Vagina (tissue), 2 donors: ENCODE measurements at regions not wholly inside any gene's neighbourhood (a gene's known extent, or its start where the extent isn't known, plus 50 kb on each side); places are given as distances from the start of the nearest gene placed in this dataset.

Experiments used
- DNase-seq, 2 donors: peaks; one replicate each; pipeline ENCODE4 v3.0.0-alpha.2; 2017; ENCODE audit errors: extremely low spot score in 2 of 2
- H3K27ac ChIP-seq: fragments of 200-600 bp; sonication (generic); one replicate; pipeline ENCODE4 v1.5.1; 2019
- H3K27me3 ChIP-seq: fragments of 200-600 bp; sonication (generic); one replicate; pipeline ENCODE4 v1.5.1; 2019
- H3K36me3 ChIP-seq, 2 donors: fragments of 200-600 bp; sonication (generic); one replicate each; pipeline ENCODE4 v1.5.1; 2017 to 2019
- H3K4me1 ChIP-seq: fragments of 200-600 bp; sonication (generic); one replicate; pipeline ENCODE4 v1.5.1; 2019
- H3K4me3 ChIP-seq, 2 donors: fragments of 200-600 bp; sonication (generic); 1 replicate in 1 of 2; 2 replicates in 1 of 2; pipeline ENCODE4 v1.5.1; 2016 to 2019
- H3K9me3 ChIP-seq: fragments of 200-600 bp; sonication (generic); one replicate; pipeline ENCODE4 v1.5.1; 2019
- POLR2A ChIP-seq, 2 donors: fragments of 450-650 bp; IDR thresholded peaks; one replicate each; pipeline ENCODE4 v1.6.1; 2017; ENCODE audit warnings: antibody characterized with exemption in 2 of 2, mild to moderate bottlenecking in 2 of 2, moderate library complexity in 2 of 2
- POLR2AphosphoS5 ChIP-seq, 2 donors: sonication (generic); formaldehyde crosslinking; IDR thresholded peaks; one replicate each; pipeline ENCODE4 v1.9.0; 2017; ENCODE audit warnings: antibody characterized with exemption in 2 of 2, mild to moderate bottlenecking in 2 of 2, low read depth in 1 of 2; ENCODE audit not compliant: insufficient read depth in 1 of 2
- intact Hi-C: fragments of 100-400 bp; cut with DNase I; formaldehyde crosslinking; loops from one replicate; pipeline ENCODE4 v1.15.1; 2023
- TF ChIP-seq, protein P1 (sequence below), 3 experiments: fragments of 450-650 bp in 2 of 3; fragments of 200-600 bp in 1 of 3; sonication (generic) in 1 of 3; IDR thresholded peaks; one replicate each; pipeline ENCODE4 v1.5.1; 2017 to 2019; ENCODE audit warnings: antibody characterized with exemption in 3 of 3, mild to moderate bottlenecking in 2 of 3, moderate library complexity in 2 of 3

- H3K36me3 ChIP-seq = no peaks in the 10 kb centered on the region
These were observed 369.5 kb downstream of the TMEM167A start for GRCh38 chr5:82707741-82708140.

DNA sequence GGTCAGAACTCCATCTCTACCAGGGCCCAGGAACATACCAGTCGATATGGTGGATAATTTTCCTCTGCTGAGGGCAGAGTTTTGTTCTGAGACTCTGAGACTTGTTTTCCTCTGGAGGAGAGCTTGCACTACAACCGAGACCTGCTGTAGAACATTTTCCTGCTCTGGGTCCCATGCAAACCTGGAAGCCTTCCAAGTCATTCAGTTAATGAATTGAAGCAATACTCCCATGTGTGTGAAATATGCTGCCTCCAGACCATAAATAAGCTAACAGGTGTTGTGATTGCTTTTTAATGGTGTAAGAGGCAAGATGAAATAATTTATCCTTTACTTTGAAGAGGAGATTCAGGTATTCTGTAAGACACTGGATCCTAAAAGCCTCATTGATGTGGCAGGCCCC, 372.8 kb downstream of the TMEM167A start:
- H3K36me3 ChIP-seq = no peaks in the 10 kb centered on the region
- no peak overlapping the region for H3K4me3 ChIP-seq
- intact Hi-C loops = no loop called here
- H3K27ac ChIP-seq = no peak overlapping the region
- H3K9me3 ChIP-seq = no peaks in the 10 kb centered on the region
- H3K27me3 ChIP-seq = no peaks in the 10 kb centered on the region
- no peaks in the 10 kb centered on the region for H3K4me1 ChIP-seq
- no peak for DNase-seq
- TF ChIP-seq POLR2A (IDR thresholded peaks at IDR 0.05) = no peak
- no peak for TF ChIP-seq POLR2AphosphoS5 (IDR thresholded peaks at IDR 0.05; ENCODE audit: insufficient read depth in 1 of 2, low read depth in 1 of 2)
- TF ChIP-seq, protein P1, sequence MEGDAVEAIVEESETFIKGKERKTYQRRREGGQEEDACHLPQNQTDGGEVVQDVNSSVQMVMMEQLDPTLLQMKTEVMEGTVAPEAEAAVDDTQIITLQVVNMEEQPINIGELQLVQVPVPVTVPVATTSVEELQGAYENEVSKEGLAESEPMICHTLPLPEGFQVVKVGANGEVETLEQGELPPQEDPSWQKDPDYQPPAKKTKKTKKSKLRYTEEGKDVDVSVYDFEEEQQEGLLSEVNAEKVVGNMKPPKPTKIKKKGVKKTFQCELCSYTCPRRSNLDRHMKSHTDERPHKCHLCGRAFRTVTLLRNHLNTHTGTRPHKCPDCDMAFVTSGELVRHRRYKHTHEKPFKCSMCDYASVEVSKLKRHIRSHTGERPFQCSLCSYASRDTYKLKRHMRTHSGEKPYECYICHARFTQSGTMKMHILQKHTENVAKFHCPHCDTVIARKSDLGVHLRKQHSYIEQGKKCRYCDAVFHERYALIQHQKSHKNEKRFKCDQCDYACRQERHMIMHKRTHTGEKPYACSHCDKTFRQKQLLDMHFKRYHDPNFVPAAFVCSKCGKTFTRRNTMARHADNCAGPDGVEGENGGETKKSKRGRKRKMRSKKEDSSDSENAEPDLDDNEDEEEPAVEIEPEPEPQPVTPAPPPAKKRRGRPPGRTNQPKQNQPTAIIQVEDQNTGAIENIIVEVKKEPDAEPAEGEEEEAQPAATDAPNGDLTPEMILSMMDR (IDR thresholded peaks at IDR 0.05) = no peak

More at GRCh38 chr5:82707741-82708140, 369.5 kb downstream of the TMEM167A start:
- DNase-seq = no peak
- no peak overlapping the region for H3K4me3 ChIP-seq
- TF ChIP-seq POLR2AphosphoS5 (IDR thresholded peaks at IDR 0.05; ENCODE audit: insufficient read depth in 1 of 2, low read depth in 1 of 2) = no peak
- TF ChIP-seq, protein P1 (IDR thresholded peaks at IDR 0.05) = no peak
- no peak for TF ChIP-seq POLR2A (IDR thresholded peaks at IDR 0.05)
- intact Hi-C loops = no loop called here
- H3K27ac ChIP-seq = no peak overlapping the region
- no peaks in the 10 kb centered on the region for H3K9me3 ChIP-seq
- no peaks in the 10 kb centered on the region for H3K27me3 ChIP-seq
- H3K4me1 ChIP-seq = no peaks in the 10 kb centered on the region

DNA sequence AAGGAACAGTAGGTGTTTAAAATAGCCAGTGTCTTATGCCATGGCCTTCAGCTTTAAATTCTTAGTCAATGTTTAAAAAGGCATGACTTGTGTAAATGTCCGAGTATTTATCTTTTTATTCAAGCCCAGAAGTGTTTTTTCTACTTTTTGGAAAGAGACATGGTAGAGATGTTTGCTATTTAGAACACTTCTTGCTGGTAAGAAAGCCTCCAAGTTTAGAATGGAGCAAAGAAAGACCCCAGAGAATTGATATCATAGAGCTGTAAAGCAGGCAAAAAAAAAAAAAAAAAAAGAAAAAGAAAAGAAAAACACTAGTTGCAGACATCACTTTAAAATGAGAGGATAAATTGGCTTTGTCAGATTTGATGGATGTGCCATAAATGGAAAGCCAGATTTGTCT, 375.1 kb downstream of the TMEM167A start:
- no peak for DNase-seq
- Histone ChIP-seq H3K27ac (no peak overlapping the region), H3K27me3 (no peaks in the 10 kb centered on the region), H3K4me1 (no peaks in the 10 kb centered on the region), H3K4me3 (no peak overlapping the region), H3K9me3 (no peaks in the 10 kb centered on the region), H3K36me3 (no peaks in the 10 kb centered on the region)
- TF ChIP-seq, protein P1 (IDR thresholded peaks at IDR 0.05) = no peak
- no peak for TF ChIP-seq POLR2A (IDR thresholded peaks at IDR 0.05)
- no peak for TF ChIP-seq POLR2AphosphoS5 (IDR thresholded peaks at IDR 0.05; ENCODE audit: insufficient read depth in 1 of 2, low read depth in 1 of 2)
- intact Hi-C loops = no loop called here

DNA sequence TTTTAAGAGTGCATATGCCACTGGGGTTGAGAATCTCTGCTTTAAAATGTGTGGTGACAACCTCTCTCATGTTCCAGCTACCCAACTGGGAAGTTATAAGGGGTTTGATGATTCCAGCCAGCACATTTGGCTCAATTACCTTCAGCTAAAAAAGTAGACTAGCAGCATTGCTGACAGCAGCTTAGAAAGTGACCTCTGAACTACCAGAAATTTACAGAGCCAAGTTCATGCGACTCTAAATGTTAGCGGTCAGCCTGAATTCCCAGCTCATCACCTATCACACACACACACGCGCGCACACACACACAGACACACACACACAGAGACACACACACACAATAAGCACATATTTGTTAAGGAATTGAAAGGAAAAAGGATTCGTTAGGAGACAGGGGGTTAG, 377.5 kb downstream of the TMEM167A start:
- H3K36me3 ChIP-seq = no peaks in the 10 kb centered on the region
- intact Hi-C loops = no loop called here
- H3K4me1 ChIP-seq = no peaks in the 10 kb centered on the region
- H3K27me3 ChIP-seq = no peaks in the 10 kb centered on the region
- DNase-seq = no peak
- H3K27ac ChIP-seq = no peak overlapping the region
- H3K9me3 ChIP-seq = no peaks in the 10 kb centered on the region
- H3K4me3 ChIP-seq = no peak overlapping the region
- TF ChIP-seq POLR2A (IDR thresholded peaks at IDR 0.05) = no peak
- TF ChIP-seq, protein P1 (IDR thresholded peaks at IDR 0.05) = no peak
- TF ChIP-seq POLR2AphosphoS5 (IDR thresholded peaks at IDR 0.05; ENCODE audit: insufficient read depth in 1 of 2, low read depth in 1 of 2) = no peak

DNA sequence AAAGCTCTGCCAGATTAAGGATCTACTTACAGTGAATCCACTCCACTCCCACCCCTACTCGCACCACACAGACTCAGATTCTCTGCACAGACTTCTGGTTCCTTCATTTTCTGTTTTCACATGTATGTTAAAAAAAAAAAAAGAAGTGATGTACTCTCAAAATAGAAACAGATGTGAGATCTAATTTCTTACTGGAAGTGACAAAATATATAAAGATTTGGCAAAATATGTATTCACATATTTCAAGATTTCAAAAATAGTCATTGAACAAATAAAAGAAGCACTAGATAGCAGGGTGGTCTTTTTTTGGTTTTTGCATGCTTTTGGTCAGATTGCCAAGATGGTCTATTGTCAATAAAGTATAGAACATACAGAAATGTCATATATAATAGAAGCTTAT, 379.2 kb downstream of the TMEM167A start:
- TF ChIP-seq POLR2A (IDR thresholded peaks at IDR 0.05) = no peak
- TF ChIP-seq, protein P1 (IDR thresholded peaks at IDR 0.05) = no peak
- no peak for TF ChIP-seq POLR2AphosphoS5 (IDR thresholded peaks at IDR 0.05; ENCODE audit: insufficient read depth in 1 of 2, low read depth in 1 of 2)
- Histone ChIP-seq H3K9me3 (no peaks in the 10 kb centered on the region), H3K4me1 (no peaks in the 10 kb centered on the region), H3K4me3 (no peak overlapping the region), H3K27me3 (no peaks in the 10 kb centered on the region), H3K27ac (no peak overlapping the region), H3K36me3 (no peaks in the 10 kb centered on the region)
- no peak for DNase-seq
- intact Hi-C loops = no loop called here
